ENCODE measurements at regions not wholly inside any gene's neighbourhood (a gene's known extent, or its start where the extent isn't known, plus 50 kb on each side); places are given as distances from the start of the nearest gene placed in this dataset.

DNA sequence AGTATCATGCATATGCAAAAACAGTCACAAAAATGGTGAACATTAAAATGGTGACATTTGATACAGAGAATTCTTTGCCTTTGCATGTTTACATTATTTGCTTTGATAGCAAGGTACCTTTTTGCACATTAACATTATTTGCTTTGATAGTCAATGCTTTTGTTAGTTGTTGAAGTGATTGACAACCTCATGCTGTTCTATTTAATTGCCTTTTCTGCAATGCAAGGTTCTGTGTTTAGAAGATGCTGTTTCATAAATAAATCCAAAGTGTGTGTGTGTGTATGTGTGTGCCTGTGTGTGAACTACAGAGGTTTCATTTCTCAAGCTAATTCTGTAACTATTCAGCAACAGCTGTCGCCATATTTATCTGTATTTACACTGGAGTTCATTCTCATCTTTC is 668.7 kb downstream of the NR2F1-AS1 start:
- DNase-seq, result peak; percentile 37

DNA sequence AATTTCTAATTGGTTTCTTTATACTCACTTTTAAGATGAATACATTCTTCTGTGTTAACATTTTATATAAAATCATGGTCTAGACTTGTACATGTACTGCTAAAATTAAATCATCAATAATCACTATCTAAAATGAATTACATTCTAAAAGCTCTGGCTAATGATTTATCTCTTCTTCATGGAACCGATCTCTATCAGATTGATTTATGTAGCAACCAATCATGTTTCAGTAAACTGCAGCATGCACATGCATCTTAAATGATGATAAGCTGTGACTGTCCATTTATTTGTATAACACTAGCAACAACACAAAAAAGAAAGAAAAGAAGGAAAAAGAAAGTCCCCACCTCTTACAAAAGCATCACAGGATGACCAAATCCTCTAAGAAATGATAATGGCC is 669.2 kb downstream of the NR2F1-AS1 start:
- no peak for DNase-seq

GRCh38 chr5:92911293-92911692 is 669.7 kb downstream of the NR2F1-AS1 start:
- no peak for DNase-seq

- DNase-seq, result peak; percentile 27
These were observed 671.4 kb downstream of the NR2F1-AS1 start for GRCh38 chr5:92909602-92909962.

- no peak for DNase-seq
These were observed 671.9 kb downstream of the NR2F1-AS1 start for GRCh38 chr5:92908952-92909601.

DNA sequence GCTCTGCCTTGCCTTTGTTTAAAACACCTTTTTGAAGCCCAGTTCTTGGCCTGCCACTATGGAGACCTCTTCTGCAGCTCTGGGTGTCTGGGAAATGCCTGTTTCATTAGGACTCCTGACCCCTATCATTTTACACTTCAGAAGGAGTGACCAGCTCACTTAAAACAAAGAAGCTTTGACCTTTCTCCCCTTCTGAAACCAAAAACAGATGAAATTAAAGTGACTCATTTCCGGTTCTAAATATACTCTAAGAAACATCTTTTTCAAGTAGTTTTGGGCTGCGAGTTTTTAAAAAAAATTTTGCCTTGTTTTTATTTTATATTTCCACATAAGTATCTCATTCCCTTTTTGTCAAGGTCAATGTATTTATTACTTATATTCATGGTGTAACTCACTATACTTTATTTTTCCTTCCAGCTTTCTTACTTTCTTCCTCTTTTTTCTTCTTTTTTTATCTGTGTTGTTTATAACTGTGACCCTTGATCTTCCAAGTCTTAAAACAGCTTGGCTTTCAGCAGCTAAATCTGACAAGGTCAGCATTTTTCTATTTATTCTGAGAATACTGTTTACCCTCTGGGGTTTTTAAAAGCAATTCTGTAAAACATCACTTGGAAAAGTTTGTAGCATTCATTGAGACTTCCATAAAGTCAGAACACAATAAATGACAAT is 672.9 kb downstream of the NR2F1-AS1 start:
- DNase-seq, result peak; percentile 42

- no peak for DNase-seq
These were observed 674.1 kb downstream of the NR2F1-AS1 start for GRCh38 chr5:92906798-92907376.

- no peak for DNase-seq
These were observed 677.0 kb downstream of the NR2F1-AS1 start for GRCh38 chr5:92904021-92904420.

GRCh38 chr5:92899611-92900010 is 681.4 kb downstream of the NR2F1-AS1 start:
- no peak for DNase-seq

GRCh38 chr5:92896722-92897121 is 684.3 kb downstream of the NR2F1-AS1 start:
- no peak for DNase-seq

GRCh38 chr5:92890841-92891244 is 690.2 kb downstream of the NR2F1-AS1 start:
- no peak for DNase-seq

- no peak for DNase-seq
These were observed 691.9 kb downstream of the NR2F1-AS1 start for GRCh38 chr5:92889140-92889539.

DNA sequence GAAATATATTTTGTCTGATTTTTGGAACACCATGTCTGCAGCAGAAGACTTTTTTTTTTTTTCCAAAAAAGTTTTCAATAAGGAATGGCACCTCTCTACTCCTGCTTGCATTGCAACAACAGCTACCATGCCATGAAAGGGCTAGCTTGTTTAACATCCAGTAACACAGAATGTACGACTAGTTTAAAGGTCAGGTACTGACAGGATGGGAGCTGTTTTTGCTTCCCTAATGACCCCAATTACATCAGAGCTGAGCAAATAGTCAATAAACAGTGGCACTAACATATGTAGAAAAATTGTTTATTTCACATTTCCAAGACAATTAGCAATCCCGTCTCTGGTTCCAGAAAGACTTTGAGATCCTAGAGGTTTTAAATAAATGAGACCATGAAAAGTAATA is 693.8 kb downstream of the NR2F1-AS1 start:
- DNase-seq, result no peak

- no peak for DNase-seq
These were observed 694.3 kb downstream of the NR2F1-AS1 start for GRCh38 chr5:92886751-92887150.

DNA sequence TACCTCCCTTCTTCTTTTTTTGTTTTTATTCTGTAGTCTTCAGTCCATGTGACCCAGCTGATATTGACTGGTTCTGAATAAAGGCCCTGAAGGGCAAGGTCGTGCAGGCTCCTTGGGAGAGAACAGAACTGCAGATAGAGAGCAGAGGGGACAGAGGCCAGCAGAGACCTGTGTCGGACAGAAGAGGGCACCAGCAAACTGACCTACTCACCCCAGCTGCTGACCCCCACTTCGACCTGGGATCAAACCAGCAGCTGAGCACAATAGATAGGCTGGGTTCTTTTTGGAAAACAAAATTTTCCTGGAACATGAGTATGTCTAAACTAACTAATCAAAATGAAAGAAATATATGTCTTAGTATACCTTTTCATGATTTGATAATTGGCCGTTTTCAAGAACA is 695.1 kb downstream of the NR2F1-AS1 start:
- DNase-seq, result peak; percentile 51

GRCh38 chr5:92884469-92884868 is 696.5 kb downstream of the NR2F1-AS1 start:
- DNase-seq, result no peak

- no peak for DNase-seq
These were observed 701.0 kb downstream of the NR2F1-AS1 start for GRCh38 chr5:92879806-92880543.

DNA sequence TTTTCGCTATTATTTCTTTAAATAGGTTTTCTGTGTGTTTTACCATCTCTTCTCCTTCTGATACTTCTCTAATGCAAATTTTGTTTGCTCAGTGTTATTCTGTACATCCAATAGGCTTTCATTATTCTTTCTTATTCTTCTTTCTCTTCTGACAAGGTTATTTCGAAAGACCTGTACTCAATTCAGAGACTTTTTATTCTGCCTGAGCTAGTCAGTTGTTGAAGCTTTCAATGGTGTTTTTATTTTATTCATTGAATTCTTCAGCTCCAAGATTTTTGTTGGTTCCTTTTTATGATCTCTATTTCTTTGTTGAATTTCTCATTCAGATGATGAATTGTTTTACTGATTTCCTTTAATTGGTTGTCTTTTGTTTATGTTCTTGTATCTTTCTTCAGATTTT is 706.2 kb downstream of the NR2F1-AS1 start:
- no peak for DNase-seq

DNA sequence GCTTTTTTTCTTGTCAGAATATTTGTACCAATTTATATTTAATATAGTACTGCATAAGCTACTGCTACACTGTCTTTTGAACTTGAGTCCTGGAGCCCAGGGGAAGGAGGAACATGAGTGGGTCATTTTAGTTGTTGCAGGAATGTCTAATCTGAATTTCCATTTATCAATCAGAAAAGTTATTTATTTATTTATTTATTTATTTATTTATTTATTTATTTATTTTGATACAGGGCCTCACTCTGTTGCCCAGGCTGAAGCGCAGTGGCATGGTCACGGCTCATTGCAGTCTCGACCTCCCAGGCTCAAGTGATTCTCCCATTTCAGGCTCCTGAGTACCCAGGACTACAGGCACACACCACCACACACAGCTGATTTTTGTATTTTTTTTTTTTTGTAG is 712.6 kb downstream of the NR2F1-AS1 start:
- peak; percentile 5 for DNase-seq

DNA sequence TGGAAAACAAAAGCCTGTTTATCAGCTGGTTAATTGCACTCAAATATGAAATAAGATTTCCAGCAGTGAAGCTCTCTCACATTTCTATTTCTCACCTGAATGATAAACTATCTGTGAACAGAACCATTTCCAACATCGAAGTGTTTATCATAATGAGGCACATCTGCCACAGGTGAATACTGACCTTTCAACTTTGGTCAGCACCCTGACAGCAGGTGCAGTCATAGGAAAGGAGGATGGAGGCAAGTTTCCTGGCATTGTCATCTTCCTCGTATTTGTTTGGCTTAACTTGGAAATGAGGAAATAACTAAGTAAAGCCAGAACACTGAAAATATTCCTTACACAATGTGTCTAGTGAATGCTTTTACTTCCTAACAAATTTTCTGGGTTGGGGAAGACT is 716.4 kb downstream of the NR2F1-AS1 start:
- peak; percentile 62 for DNase-seq

- DNase-seq, result no peak
These were observed 717.4 kb downstream of the NR2F1-AS1 start for GRCh38 chr5:92863666-92864065.

GRCh38 chr5:92861531-92862285 is 719.3 kb downstream of the NR2F1-AS1 start:
- peak; percentile 13 for DNase-seq

DNA sequence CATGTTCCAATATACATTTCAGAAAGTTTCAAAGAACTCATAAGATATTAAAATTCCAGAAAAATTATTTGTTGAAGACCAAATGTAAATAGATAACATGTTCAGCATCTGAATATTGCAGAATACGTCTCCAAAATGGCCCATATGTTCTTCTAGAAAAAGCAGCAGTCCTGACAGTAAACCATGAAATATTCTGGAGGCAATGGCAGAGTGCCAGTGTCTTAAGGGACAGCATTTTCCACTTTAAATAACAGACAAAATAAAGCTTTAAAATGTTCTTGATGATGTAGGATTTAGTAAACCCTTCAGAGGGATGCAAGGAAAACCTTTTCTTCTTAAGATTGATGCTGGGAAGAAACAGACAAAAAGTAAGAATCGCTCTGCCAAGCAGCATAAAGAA is 721.0 kb downstream of the NR2F1-AS1 start:
- no peak for DNase-seq
